Endodermal cell (in vitro differentiated cells): ENCODE measurements at regions not wholly inside any gene's neighbourhood (a gene's known extent, or its start where the extent isn't known, plus 50 kb on each side); places are given as distances from the start of the nearest gene placed in this dataset.

Source experiments
- DNase-seq: peaks from one replicate; pipeline ENCODE4 v3.0.0-alpha.2; 2017
- H3K27ac ChIP-seq: 2 replicates; pipeline ENCODE4 v1.5.1; 2013; ENCODE audit warnings: mild to moderate bottlenecking, low read depth, low read length, moderate library complexity
- H3K27me3 ChIP-seq: 2 replicates; pipeline ENCODE4 v1.6.1; 2013; ENCODE audit warnings: mild to moderate bottlenecking, low read length, moderate library complexity; ENCODE audit not compliant: insufficient read depth, control insufficient read depth, poor library complexity, severe bottlenecking
- H3K36me3 ChIP-seq: 2 replicates; pipeline ENCODE4 v1.7.0; 2013; ENCODE audit warnings: mild to moderate bottlenecking, low read length, moderate library complexity; ENCODE audit not compliant: control insufficient read depth, insufficient read depth
- H3K4me1 ChIP-seq: one replicate; pipeline ENCODE4 v1.7.0; 2013; ENCODE audit warnings: low read length; ENCODE audit not compliant: control insufficient read depth, insufficient read depth
- H3K4me3 ChIP-seq: 2 replicates; pipeline ENCODE4 v1.5.1; 2013; ENCODE audit warnings: mild to moderate bottlenecking, low read length, moderate library complexity
- H3K9ac ChIP-seq: 2 replicates; pipeline ENCODE4 v1.6.1; 2013; ENCODE audit warnings: mild to moderate bottlenecking, low read length, moderate library complexity; ENCODE audit not compliant: poor library complexity, severe bottlenecking; ENCODE audit errors: extremely low read depth
- H3K9me3 ChIP-seq: 2 replicates; pipeline ENCODE4 v1.6.1; 2013; ENCODE audit warnings: mild to moderate bottlenecking, low read length, moderate library complexity; ENCODE audit not compliant: control insufficient read depth
- H3K27ac Mint-ChIP-seq: 2 replicates; pipeline ENCODE4 v1.8.0; 2020; ENCODE audit warnings: mixed read lengths
- H3K27me3 Mint-ChIP-seq: 2 replicates; pipeline ENCODE4 v1.8.0; 2021; ENCODE audit warnings: mild to moderate bottlenecking, mixed read lengths; ENCODE audit not compliant: insufficient read depth
- H3K36me3 Mint-ChIP-seq: 2 replicates; pipeline ENCODE4 v1.8.0; 2020; ENCODE audit warnings: low read depth, mixed read lengths
- H3K4me1 Mint-ChIP-seq: 2 replicates; pipeline ENCODE4 v1.8.0; 2020; ENCODE audit warnings: mixed read lengths
- H3K4me3 Mint-ChIP-seq: 2 replicates; pipeline ENCODE4 v1.8.0; 2020; ENCODE audit warnings: mild to moderate bottlenecking, moderate library complexity, mixed read lengths
- H3K9me3 Mint-ChIP-seq: 2 replicates; pipeline ENCODE4 v1.8.0; 2020; ENCODE audit warnings: mild to moderate bottlenecking, mixed read lengths
- WGBS, 2 experiments: methylation state at CpG; one replicate each; pipeline versions ENCODE4 v1.1.5 to v1.1.7; 2013; ENCODE audit warnings: missing lambda C conversion rate in 2 of 2, mixed read lengths in 1 of 2; ENCODE audit not compliant: insufficient coverage in 1 of 2, insufficient read length in 1 of 2; 5-methylcytosine and 5-hydroxymethylcytosine counted together
- TF ChIP-seq, protein P1 (sequence below): fragments of 200-600 bp; sonication (generic); conservative IDR thresholded peaks from 2 replicates; pipeline ENCODE4 v1.5.0; 2021; ENCODE audit warnings: antibody characterized with exemption, mild to moderate bottlenecking

DNA sequence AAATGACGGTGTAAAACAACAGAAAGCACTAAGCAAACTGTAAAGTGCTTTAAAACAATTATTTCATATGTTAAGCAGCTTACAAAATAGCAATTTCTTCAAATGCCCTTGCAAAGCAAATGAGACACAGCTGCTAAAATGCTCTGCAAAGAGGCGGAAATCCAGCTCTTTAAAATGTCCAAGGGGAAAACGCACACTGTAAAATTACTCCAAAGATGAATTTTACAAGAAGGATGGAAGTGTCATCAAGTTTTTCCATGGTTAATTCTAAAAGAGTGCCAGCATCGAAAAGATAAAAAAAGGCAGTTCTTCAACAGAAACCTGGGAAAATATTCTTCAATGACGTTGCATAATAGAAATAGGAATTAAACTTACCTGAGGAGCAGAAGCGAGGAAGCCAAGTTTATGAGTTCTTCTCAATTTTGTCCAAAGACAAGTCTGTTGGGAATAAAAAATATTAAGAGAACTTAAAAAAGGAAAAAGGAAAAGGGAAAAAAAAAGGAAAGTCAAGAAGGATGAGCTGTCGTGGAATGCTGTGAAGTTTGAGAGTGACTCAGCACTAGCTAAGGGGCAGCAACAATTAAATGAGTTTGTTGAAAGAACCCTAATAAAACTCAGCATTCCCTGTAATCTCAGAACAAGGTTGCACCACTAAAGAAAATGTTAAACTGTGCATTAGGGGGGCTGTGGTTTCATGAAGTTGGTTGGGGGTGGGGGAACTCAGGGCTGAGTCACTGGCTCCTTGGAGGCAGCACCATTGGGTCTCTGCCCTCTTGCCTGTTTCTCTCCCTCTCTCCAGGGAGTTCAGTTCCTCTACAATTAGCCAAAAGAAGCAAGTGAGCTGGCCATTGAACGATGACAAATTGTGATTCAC, 64.2 kb upstream of the BLID start:
- Histone ChIP-seq H3K9ac (no peak overlapping the region), H3K27ac (no peak overlapping the region)
- WGBS, 2 experiments: 84 to 91% methylated on average over 6 to 7 of the region's 8 CpGs

DNA sequence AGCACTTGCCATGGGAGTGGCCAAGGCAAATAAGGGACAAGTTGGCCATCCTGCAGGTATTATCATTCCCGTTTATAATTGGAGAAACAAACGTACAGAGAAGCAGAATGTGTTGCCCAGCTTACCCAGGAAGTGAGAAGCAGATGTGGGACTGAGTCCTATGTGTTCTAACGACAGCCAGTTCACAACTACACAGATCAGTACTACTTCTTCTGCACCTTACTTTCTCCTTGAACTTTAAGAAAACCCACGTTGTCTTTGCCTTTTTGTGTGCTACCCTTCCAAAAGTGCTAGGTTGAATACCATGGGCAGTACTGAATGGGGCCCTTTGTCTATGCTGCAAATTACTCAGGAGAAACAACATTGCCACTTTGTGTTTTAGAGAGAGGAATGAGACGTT, 62.8 kb upstream of the BLID start:
- Histone ChIP-seq H3K4me1 (peaks cover 7% of the 10 kb centered on the region), H3K9ac (no peak overlapping the region), H3K36me3 (no peaks in the 10 kb centered on the region), H3K27me3 (peaks cover 5% of the 10 kb centered on the region), H3K9me3 (no peaks in the 10 kb centered on the region), H3K4me3 (no peak overlapping the region), H3K27ac (no peak overlapping the region)
- H3K27me3 Mint-ChIP-seq: no peaks in the 10 kb centered on the region
- H3K4me1 Mint-ChIP-seq: peaks cover 24% of the 10 kb centered on the region
- 82 to 83% methylated on average over 3 to 5 of the region's 5 CpGs for WGBS, 2 experiments
- no peak overlapping the region for H3K27ac Mint-ChIP-seq
- H3K36me3 Mint-ChIP-seq: no peaks in the 10 kb centered on the region
- no peaks in the 10 kb centered on the region for H3K9me3 Mint-ChIP-seq
- TF ChIP-seq, protein P1, sequence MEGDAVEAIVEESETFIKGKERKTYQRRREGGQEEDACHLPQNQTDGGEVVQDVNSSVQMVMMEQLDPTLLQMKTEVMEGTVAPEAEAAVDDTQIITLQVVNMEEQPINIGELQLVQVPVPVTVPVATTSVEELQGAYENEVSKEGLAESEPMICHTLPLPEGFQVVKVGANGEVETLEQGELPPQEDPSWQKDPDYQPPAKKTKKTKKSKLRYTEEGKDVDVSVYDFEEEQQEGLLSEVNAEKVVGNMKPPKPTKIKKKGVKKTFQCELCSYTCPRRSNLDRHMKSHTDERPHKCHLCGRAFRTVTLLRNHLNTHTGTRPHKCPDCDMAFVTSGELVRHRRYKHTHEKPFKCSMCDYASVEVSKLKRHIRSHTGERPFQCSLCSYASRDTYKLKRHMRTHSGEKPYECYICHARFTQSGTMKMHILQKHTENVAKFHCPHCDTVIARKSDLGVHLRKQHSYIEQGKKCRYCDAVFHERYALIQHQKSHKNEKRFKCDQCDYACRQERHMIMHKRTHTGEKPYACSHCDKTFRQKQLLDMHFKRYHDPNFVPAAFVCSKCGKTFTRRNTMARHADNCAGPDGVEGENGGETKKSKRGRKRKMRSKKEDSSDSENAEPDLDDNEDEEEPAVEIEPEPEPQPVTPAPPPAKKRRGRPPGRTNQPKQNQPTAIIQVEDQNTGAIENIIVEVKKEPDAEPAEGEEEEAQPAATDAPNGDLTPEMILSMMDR: no peak
- DNase-seq: no peak
- H3K4me3 Mint-ChIP-seq: no peak overlapping the region

More for the DNA sequence above, 64.2 kb upstream of the BLID start:
- H3K27ac Mint-ChIP-seq: no peak overlapping the region
- H3K9me3 Mint-ChIP-seq: no peaks in the 10 kb centered on the region
- no peak overlapping the region for H3K4me3 Mint-ChIP-seq
- H3K36me3 Mint-ChIP-seq: no peaks in the 10 kb centered on the region
- no peaks in the 10 kb centered on the region for H3K9me3 ChIP-seq
- TF ChIP-seq, protein P1: no peak
- H3K4me1 ChIP-seq: peaks cover 7% of the 10 kb centered on the region
- peaks cover 5% of the 10 kb centered on the region for H3K27me3 ChIP-seq
- H3K36me3 ChIP-seq: no peaks in the 10 kb centered on the region
- DNase-seq: no peak
- H3K27me3 Mint-ChIP-seq: no peaks in the 10 kb centered on the region
- H3K4me1 Mint-ChIP-seq: peaks cover 24% of the 10 kb centered on the region
- no peak overlapping the region for H3K4me3 ChIP-seq

DNA sequence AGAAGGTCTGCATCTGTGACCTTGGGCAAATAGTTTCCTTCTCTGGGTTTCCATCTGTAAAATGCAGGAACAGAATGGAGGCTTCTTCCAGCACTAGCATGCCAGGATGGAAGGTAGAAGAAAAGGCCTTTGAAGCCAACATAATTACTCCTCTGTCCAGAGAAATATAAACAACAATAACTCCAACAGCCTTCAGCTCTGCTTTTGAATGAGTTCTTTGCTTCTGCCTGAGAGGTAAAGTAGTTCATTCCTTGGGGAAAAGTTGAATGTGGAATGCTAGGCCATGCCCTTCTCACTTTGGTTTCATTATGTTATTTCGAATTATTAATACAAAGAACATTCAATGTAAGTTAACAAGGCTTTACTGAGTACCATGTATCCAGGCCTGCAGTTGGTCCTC, 61.2 kb upstream of the BLID start:
- H3K9me3 Mint-ChIP-seq: no peaks in the 10 kb centered on the region
- Histone ChIP-seq H3K9ac (no peak overlapping the region), H3K27ac (no peak overlapping the region), H3K27me3 (peaks cover 5% of the 10 kb centered on the region), H3K4me1 (peaks cover 6% of the 10 kb centered on the region), H3K36me3 (no peaks in the 10 kb centered on the region), H3K9me3 (no peaks in the 10 kb centered on the region), H3K4me3 (no peak overlapping the region)
- no peak overlapping the region for H3K27ac Mint-ChIP-seq
- no peaks in the 10 kb centered on the region for H3K27me3 Mint-ChIP-seq
- TF ChIP-seq, protein P1: no peak
- no peak for DNase-seq
- H3K36me3 Mint-ChIP-seq: no peaks in the 10 kb centered on the region
- no peak overlapping the region for H3K4me3 Mint-ChIP-seq
- H3K4me1 Mint-ChIP-seq: peaks cover 20% of the 10 kb centered on the region
- WGBS, 2 experiments: no CpG with 5 or more reads among the region's 1 CpG
